ENCODE measurements at regions not wholly inside any gene's neighbourhood (a gene's known extent, or its start where the extent isn't known, plus 50 kb on each side); places are given as distances from the start of the nearest gene placed in this dataset.

GRCh38 chrX:39260965-39261364, 459.7 kb downstream of the MID1IP1 start:
- Histone ChIP-seq H2AK5ac (ENCODE audit: insufficient read length, low read length) (no peak overlapping the region), H3K27me3 (ENCODE audit: insufficient read depth, low read length) (no peaks in the 10 kb centered on the region), H3K4me1 (ENCODE audit: insufficient read depth, low read length) (no peaks in the 10 kb centered on the region), H2BK20ac (ENCODE audit: low read depth, low read length, poor library complexity, severe bottlenecking) (no peak overlapping the region), H3K79me1 (ENCODE audit: insufficient read depth, low read depth, low read length, poor library complexity, severe bottlenecking) (no peaks in the 10 kb centered on the region), H3K9ac (ENCODE audit: extremely low read depth, insufficient read length, low read length) (no peak overlapping the region), H3K79me2 (ENCODE audit: insufficient read depth, low read length) (no peaks in the 10 kb centered on the region), H3K4me2 (ENCODE audit: insufficient read depth, insufficient read length, low read length) (no peak overlapping the region), H4K20me1 (ENCODE audit: control insufficient read depth, insufficient read depth, insufficient read length) (no peaks in the 10 kb centered on the region), H3K23ac (ENCODE audit: insufficient read length, low read depth, low read length) (no peak overlapping the region), H2BK15ac (ENCODE audit: low read depth, low read length) (no peak overlapping the region), H2BK12ac (ENCODE audit: insufficient read length, low read depth, low read length) (no peak overlapping the region), H4K5ac (ENCODE audit: insufficient read length, low read depth, low read length) (no peak overlapping the region), H3K23me2 (ENCODE audit: insufficient read length, low read depth, low read length, poor library complexity, severe bottlenecking) (no peaks in the 10 kb centered on the region), H4K8ac (replicated peaks; ENCODE audit: insufficient read length, low read depth, low read length) (no peak overlapping the region), H3K27ac (ENCODE audit: insufficient read length, low read depth, low read length) (no peak overlapping the region), H2BK5ac (ENCODE audit: insufficient read length, low read length) (no peak overlapping the region), H2BK120ac (ENCODE audit: low read depth, low read length, poor library complexity, severe bottlenecking) (no peak overlapping the region), H3K56ac (ENCODE audit: insufficient read length, low read depth, low read length) (no peak overlapping the region), H3K4ac (ENCODE audit: low read depth, low read length) (no peak overlapping the region), H2AFZ (ENCODE audit: low read length) (no peak overlapping the region), H3K18ac (ENCODE audit: insufficient read length, low read depth, low read length) (no peak overlapping the region), H3T11ph (ENCODE audit: low read length) (no peak overlapping the region), H4K91ac (ENCODE audit: insufficient read length, low read depth, low read length) (no peak overlapping the region), H3K14ac (ENCODE audit: insufficient read depth, low read length) (no peak overlapping the region), H3K9me3 (ENCODE audit: control insufficient read depth, low read depth, low read length) (no peaks in the 10 kb centered on the region)
- H3K9me3 Mint-ChIP-seq: peaks cover 28 to 41% of the 10 kb centered on the region in 2 experiments
- H3K4me3 Mint-ChIP-seq: no peak overlapping the region
- H3K27ac Mint-ChIP-seq: no peak overlapping the region
- no peak for TF ChIP-seq CTCF (conservative IDR thresholded peaks at IDR 0.05)
- H3K4me1 Mint-ChIP-seq: no peaks in the 10 kb centered on the region
- DNase-seq: no peak
- H3K27me3 Mint-ChIP-seq (ENCODE audit: low read depth): peaks cover 2% of the 10 kb centered on the region; the same call in 1 of the 2 replicates
- peaks cover 0 to 1% (median 1%) of the 10 kb centered on the region in 3 experiments; a peak in 1 of 7 replicates for H3K36me3 Mint-ChIP-seq (ENCODE audit: insufficient read depth in 1 of 3, low read depth in 3 of 3)
- WGBS (ENCODE audit: extremely low coverage, insufficient read length, low lambda C conversion rate): no CpG with 5 or more reads among the region's 3 CpGs

All from H9 (cell line).